GDM1 (cell line): ENCODE measurements at regions not wholly inside any gene's neighbourhood (a gene's known extent, or its start where the extent isn't known, plus 50 kb on each side); places are given as distances from the start of the nearest gene placed in this dataset.

Experiments
- DNase-seq: peaks from one replicate; lab custom pipeline; 2025; lab: John Stamatoyannopoulos, UW

DNA sequence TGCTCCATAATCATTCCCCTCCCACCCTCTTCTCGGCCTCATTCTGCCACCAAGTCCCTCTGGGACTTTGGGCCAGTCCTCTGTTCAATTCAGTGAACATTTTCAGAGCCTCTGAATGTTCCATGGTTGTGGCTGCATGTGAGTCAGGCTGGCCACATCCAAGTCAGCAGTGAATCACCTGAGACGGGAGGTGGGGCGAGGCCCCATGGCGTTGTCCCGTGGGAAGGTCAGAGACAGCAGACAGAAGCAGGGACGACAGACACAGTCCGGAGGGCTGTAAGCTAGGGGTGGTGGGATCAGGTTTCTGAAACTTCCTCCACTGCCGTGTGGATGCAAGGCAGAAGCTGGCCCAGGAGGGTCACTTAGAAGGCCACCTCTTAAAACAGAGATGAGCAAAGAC, 324.8 kb downstream of the MN1 start:
- DNase-seq, result no peak

DNA sequence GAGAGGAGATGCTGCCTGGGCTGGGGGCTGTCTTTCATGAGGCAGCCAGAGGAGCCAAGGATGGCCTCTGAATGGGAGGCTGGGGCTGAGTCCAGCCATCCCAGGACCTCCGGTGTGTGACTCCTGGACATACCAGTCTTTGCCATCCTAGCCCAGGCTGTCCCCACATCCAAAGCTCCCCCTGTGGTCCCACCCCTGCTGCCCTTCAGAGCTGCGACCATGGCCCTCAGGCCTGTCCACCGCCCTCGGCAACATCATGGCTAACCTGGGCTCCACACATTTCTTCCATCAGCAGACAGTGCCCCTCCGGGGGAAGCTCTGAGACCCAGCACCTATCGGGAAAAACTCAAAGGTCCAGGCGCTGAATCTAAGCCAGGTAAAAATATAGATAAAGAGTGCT, 324.4 kb downstream of the MN1 start:
- DNase-seq, result no peak

DNA sequence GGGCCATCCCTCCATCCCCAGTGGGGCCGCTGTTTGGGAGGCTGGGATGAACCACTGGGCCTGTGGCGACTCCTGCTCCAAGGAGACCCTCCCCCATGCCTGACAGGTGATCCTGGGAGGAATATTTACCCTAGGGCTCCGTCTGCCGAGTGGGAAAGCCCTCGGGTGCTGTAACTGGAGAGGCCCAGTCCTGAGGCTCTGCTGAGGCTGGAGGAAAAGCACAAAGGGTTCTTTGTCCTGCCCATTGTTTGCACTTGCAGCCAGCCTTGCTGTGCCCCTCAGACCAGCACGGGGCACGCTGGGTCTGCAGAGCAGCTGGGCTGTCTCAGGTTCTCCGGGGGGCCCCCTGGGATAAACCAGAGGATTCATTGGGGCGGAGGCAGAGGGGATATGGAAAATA, 321.1 kb downstream of the MN1 start:
- DNase-seq, result no peak

DNA sequence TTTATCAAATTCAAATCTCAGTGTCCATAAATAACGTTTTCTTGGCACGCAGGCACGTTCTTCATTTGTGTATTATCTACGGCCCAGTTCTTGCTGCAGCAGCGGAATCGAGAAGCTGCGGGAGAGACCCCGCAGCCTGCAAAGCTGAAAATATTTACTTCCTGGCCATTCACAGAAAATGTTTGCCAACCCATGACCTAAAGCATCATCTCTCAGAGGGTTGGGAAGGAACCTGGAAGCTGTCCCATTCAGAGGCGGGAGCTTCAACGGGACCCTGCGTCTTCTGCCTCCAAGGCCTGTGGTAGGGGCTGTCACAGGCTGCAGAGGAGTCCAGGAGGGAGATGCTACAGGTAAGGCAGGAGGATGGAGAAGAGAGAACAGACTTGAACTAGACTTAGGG, 319.2 kb downstream of the MN1 start:
- no peak for DNase-seq

DNA sequence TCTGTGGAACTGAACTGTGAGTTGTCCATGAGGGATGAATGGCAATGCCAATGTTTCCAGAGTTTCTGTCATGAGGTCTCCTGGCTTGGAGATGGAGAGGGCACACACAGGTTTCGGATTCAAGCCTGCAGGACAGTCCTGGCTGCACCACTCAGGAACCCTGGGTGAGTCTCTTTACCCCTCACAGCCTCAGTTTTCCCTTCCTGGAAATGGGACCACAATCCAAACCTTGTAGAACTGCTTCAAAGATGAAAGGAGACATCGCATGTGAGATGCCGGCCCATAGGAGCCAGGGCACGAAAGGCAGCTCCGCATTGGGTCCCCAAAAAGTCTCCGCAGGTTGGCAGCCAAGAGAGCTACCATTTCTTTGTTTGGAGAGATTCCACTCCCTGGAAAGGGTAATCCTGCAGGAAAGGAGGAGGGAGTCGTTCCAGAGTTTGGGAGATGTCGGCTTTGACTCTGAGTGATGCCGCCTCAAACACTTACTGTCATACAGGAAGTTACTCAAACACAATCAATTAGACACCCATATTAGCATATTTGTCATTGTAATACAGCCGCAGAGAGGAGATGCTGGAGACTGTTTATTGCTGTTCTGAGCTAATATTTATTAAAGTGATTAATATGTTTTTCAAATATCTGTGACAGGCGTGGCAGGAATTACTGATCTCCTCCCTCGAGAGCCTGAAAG, 318.3 kb downstream of the MN1 start:
- no peak for DNase-seq

- DNase-seq, result no peak
These were observed 315.7 kb downstream of the MN1 start for GRCh38 chr22:27485842-27486241.

GRCh38 chr22:27487600-27488452, 313.7 kb downstream of the MN1 start:
- DNase-seq, result no peak

DNA sequence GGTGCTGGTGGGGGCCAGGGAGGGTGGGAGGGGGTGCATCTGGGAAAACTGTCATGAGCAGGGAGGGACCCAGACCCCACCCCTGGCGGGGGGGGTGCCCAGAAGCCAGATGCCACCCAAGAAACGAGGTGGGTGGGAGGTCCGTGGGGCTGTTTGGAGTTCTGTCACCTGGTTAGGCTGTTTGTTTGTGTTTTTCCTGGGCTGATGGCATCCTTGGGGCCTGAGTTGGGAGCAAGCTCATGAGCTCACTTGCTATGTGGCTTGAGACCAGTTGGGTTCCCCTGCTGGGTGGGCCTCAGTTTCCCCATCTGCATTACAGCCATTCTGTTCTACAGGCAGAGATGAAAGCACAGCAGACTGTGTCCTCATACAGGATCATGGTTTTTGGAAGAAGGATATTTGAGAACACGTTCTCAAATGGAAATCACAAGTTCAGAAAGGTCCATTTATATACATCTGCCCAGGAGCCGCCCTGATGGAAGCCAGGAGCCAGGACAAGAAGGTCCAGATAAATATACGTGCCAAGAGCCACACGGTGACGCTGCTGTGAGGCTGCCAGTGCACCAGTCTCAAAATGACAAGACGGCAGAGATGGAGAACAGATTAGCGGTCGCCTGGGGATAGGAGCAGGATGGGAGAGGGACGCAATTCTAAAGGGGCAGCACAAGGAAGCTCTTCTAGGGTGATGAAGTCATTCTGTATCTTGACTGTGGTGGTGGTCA, 312.9 kb downstream of the MN1 start:
- no peak for DNase-seq

GRCh38 chr22:27489178-27489675, 312.3 kb downstream of the MN1 start:
- DNase-seq, result no peak

GRCh38 chr22:27490080-27490479, 311.5 kb downstream of the MN1 start:
- DNase-seq, result no peak

- no peak for DNase-seq
These were observed 309.7 kb downstream of the MN1 start for GRCh38 chr22:27491888-27492287.

GRCh38 chr22:27492566-27493201, 308.9 kb downstream of the MN1 start:
- no peak for DNase-seq

DNA sequence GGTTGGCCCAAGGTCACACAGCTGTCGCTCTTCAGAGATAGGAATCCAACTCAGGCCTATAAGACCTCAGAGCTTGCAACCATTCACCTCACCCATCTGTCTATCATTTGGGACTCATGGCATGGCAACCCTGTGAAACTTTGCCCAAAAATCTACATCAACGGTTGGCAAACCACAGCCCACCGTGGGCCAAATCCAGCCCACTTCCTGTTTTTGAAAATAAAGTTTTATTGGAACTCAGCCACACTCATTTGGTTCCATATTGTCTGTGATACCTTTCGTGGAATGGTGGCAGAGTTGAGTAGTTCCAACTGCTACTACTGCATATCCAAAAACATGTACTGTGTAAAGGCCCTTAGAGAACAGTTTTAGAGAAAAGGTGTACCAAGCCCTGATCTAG, 307.8 kb downstream of the MN1 start:
- no peak for DNase-seq

- DNase-seq, result no peak
These were observed 306.8 kb downstream of the MN1 start for GRCh38 chr22:27494785-27495184.

DNA sequence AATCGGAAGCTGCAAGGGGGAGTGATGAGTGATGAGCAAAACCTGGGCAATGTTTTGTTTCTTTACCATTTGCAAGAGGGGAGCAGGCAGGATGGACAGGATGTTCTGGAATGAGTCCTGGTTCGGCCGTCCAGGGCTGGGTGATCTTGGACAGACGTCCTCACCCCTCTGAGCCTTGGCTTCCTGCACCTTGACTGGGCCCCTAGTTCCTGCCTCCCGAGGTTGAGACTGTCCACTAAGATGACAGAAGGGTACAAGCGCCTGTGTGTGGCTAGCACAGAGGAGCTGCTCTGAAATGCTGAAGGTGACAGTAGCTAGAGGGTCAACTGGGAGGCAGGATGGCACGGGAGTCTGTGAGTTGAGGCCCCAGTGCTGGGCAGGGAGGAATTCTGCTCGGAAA, 306.2 kb downstream of the MN1 start:
- no peak for DNase-seq

GRCh38 chr22:27499121-27499520, 302.4 kb downstream of the MN1 start:
- DNase-seq, result no peak

DNA sequence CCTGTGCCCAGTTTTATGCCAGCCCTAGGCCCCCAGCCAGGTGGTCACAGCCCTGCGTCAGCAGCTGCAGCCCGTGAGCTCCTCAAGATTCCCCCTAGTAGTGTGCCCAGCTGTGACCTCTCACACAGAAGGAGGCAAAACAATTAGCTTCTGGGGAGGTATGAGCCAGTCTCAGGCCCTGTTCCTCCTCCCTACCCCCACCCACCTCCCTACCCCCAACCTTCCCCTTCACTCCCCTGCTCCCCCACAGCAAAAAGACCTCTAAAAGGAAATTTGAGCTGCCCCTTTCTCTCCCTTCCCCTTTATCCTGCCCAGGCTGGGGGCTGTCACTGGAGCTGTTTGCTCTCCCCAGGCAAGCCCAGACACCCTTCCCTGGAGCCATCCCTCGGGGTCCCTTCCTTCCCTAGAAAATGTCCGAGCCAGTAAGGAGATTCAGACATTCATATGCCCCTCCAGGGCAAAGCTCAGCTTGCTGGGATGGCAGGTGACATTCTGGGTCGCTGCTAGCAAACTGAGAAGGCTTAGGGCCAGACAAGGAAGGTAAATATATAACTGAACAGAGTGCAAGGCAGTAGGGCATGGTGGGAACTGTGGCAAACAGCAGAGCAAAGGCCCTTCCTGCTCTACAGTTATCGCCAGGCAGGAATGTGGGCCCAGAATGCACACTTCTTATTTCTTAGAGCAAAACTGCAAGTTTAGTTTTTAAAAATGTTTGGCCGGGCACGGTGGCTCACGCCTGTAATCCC, 300.2 kb downstream of the MN1 start:
- DNase-seq, result no peak

DNA sequence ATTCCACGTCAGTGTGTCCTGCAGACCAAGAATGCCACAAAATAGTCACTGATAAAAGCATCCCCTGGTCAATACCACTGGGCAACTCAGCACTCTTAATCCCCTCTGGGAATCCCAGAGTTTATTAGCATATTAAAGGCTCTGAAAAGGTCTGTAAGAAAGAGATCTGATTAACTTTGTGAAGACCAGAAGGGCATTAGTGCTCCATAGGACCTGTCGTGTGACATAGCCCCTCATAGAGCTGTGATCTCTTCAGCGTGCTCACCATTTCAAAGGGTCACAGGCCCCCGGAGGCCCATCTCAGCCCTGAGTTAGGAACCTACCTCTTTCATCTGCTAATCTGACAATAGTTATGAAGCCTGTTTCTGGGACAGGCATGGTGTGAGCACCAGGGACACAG, 299.2 kb downstream of the MN1 start:
- DNase-seq, result no peak

GRCh38 chr22:27504360-27505253, 296.9 kb downstream of the MN1 start:
- DNase-seq, result no peak

DNA sequence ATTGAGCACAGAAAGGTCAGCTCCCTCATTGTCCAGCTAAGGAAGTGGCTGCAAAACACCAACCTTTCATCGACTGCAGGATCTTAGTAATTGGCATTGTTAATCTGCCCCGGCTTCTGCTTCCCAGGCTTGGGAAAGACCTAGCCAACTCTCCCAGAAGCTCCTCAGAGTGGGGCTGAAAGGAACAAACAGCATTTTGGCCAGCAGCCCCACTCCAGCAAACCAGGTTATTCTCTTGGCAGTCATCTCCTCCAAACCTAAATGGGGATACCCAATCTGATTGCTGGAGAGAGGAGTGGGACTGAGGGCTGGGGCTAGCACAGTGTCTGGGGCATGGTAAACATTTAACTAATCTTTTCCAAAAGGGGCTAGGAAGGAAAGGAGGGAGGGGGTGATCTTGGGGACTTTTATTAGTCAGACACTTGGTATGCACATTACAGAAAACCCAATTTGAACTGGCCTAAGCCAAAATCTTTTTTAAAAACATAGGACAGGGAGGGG, 294.4 kb downstream of the MN1 start:
- DNase-seq, result no peak
